Retinal pigment epithelial cell (primary cell): ENCODE measurements at regions not wholly inside any gene's neighbourhood (a gene's known extent, or its start where the extent isn't known, plus 50 kb on each side); places are given as distances from the start of the nearest gene placed in this dataset.

ENCODE experiments used
- DNase-seq: peaks from one replicate; pipeline ENCODE4 v3.0.0-alpha.2; 2010; ENCODE audit warnings: low read depth
- H3K4me3 ChIP-seq: 2 replicates; pipeline ENCODE4 v1.5.1; 2011; ENCODE audit warnings: mild to moderate bottlenecking, low read length, control low read depth, moderate library complexity
- CTCF ChIP-seq: conservative IDR thresholded peaks from 2 replicates; pipeline ENCODE4 v1.5.1; 2011; ENCODE audit warnings: low read depth, low read length, control low read depth, inconsistent platforms

- no peak for DNase-seq
- TF ChIP-seq CTCF, result no peak
- no peak overlapping the region for H3K4me3 ChIP-seq
Observed at GRCh38 chr10:8594711-8595110, 540.2 kb downstream of the GATA3 start.

- no peak for TF ChIP-seq CTCF
- H3K4me3 ChIP-seq, result no peak overlapping the region
- DNase-seq, result no peak
Observed at GRCh38 chr10:8595140-8595539, 540.7 kb downstream of the GATA3 start.

GRCh38 chr10:8596929-8597472 is 542.5 kb downstream of the GATA3 start:
- H3K4me3 ChIP-seq, result no peak overlapping the region
- TF ChIP-seq CTCF, result no peak
- no peak for DNase-seq

- TF ChIP-seq CTCF, result no peak
- no peak for DNase-seq
- no peak overlapping the region for H3K4me3 ChIP-seq
Observed at GRCh38 chr10:8600192-8600591, 545.7 kb downstream of the GATA3 start.

- TF ChIP-seq CTCF, result no peak
- DNase-seq, result no peak
Observed at GRCh38 chr10:8602821-8603220, 548.3 kb downstream of the GATA3 start.

GRCh38 chr10:8614054-8614565 is 559.6 kb downstream of the GATA3 start:
- no peak for TF ChIP-seq CTCF
- DNase-seq, result no peak
- no peak overlapping the region for H3K4me3 ChIP-seq

More at GRCh38 chr10:8602821-8603220, 548.3 kb downstream of the GATA3 start:
- H3K4me3 ChIP-seq, result no peak overlapping the region

- no peak for TF ChIP-seq CTCF
- no peak overlapping the region for H3K4me3 ChIP-seq
- DNase-seq, result no peak
Observed at GRCh38 chr10:8615118-8615517, 560.6 kb downstream of the GATA3 start.
